PC-3 (cell line): ENCODE measurements at regions not wholly inside any gene's neighbourhood (a gene's known extent, or its start where the extent isn't known, plus 50 kb on each side); places are given as distances from the start of the nearest gene placed in this dataset.

ENCODE experiments used
- ATAC-seq: fragments of 200-7000 bp; cut with Tn5 transposase; 2 replicates; pipeline ENCODE4 v1.9.1; 2020; ENCODE audit warnings: mild to moderate bottlenecking, moderate library complexity
- BruUV-seq: library from RNA; stranded (reverse); fragments of 400-500 nt; replicated peaks from 2 replicates; lab custom pipeline; 2021; lab: Mats Ljungman, UMichigan
- CTCF ChIA-PET: fragments of 300-600 bp; sonication (Branson Sonifier 250); formaldehyde crosslinking; loops from one replicate; lab custom pipeline; 2022; ENCODE audit warnings: antibody characterized with exemption; lab: Charles Lee
- POLR2A ChIA-PET: fragments of 300-600 bp; sonication (Branson Sonifier 250); formaldehyde crosslinking; loops from one replicate; lab custom pipeline; 2022; ENCODE audit warnings: antibody characterized with exemption; ENCODE audit not compliant: unreplicated experiment; lab: Charles Lee
- DNase-seq: peaks from one replicate; pipeline ENCODE4 v3.0.0-alpha.2; 2015
- H2AFZ ChIP-seq: fragments of 300-600 bp; sonication (generic); 2 replicates; pipeline ENCODE4 v1.6.0; 2016; ENCODE audit warnings: antibody characterized with exemption, low read length
- H3F3A ChIP-seq: fragments of 300-600 bp; sonication (generic); one replicate; pipeline ENCODE4 v1.6.0; 2017; ENCODE audit warnings: antibody characterized with exemption, low read length, control low read depth, mild to moderate bottlenecking; ENCODE audit not compliant: unreplicated experiment
- H3K27ac ChIP-seq: fragments of 300-600 bp; sonication (generic); 2 replicates; pipeline ENCODE4 v1.5.1; 2016; ENCODE audit warnings: mild to moderate bottlenecking, low read length
- H3K27me3 ChIP-seq: fragments of 300-600 bp; sonication (generic); 2 replicates; pipeline ENCODE4 v1.6.1; 2016; ENCODE audit warnings: low read length, mixed read lengths
- H3K36me3 ChIP-seq: fragments of 300-600 bp; sonication (generic); 2 replicates; pipeline ENCODE4 v1.6.1; 2016; ENCODE audit warnings: low read depth, mixed run types, low read length, mixed read lengths
- H3K4me1 ChIP-seq: fragments of 300-600 bp; sonication (generic); 2 replicates; pipeline ENCODE4 v1.5.1; 2016; ENCODE audit warnings: low read length; ENCODE audit not compliant: insufficient read depth
- H3K4me2 ChIP-seq: fragments of 300-600 bp; sonication (generic); 2 replicates; pipeline ENCODE4 v1.6.0; 2016; ENCODE audit warnings: low read length
- H3K4me3 ChIP-seq: fragments of 300-600 bp; sonication (generic); 2 replicates; pipeline ENCODE4 v1.5.1; 2016; ENCODE audit warnings: mild to moderate bottlenecking, low read length, mixed read lengths
- H3K79me2 ChIP-seq: fragments of 300-600 bp; sonication (generic); 2 replicates; pipeline ENCODE4 v1.6.1; 2017; ENCODE audit warnings: low read length, mixed read lengths
- H3K9ac ChIP-seq: fragments of 300-600 bp; sonication (generic); 2 replicates; pipeline ENCODE4 v1.6.0; 2016; ENCODE audit warnings: mild to moderate bottlenecking, low read length
- H3K9me2 ChIP-seq: fragments of 300-600 bp; sonication (generic); replicated peaks from 2 replicates; pipeline ENCODE4 v1.6.1; 2016; ENCODE audit warnings: mixed run types, low read length, mixed read lengths
- H3K9me3 ChIP-seq: fragments of 300-600 bp; sonication (generic); 2 replicates; pipeline ENCODE4 v1.6.1; 2016; ENCODE audit warnings: low read length, mixed read lengths
- H4K20me1 ChIP-seq: fragments of 300-600 bp; sonication (generic); 2 replicates; pipeline ENCODE4 v1.6.1; 2016; ENCODE audit warnings: low read length, mixed read lengths
- EZH2 ChIP-seq: fragments of 300-600 bp; sonication (generic); IDR thresholded peaks from one replicate; pipeline ENCODE4 v1.6.1; 2017; ENCODE audit warnings: antibody characterized with exemption, mild to moderate bottlenecking, low read length; ENCODE audit not compliant: unreplicated experiment
- EZH2phosphoT487 ChIP-seq: fragments of 300-600 bp; sonication (generic); IDR thresholded peaks from 2 replicates; pipeline ENCODE4 v1.6.1; 2018; ENCODE audit warnings: mild to moderate bottlenecking, antibody characterized with exemption, low read length, borderline replicate concordance
- intact Hi-C: fragments of 100-400 bp; cut with micrococcal nuclease; formaldehyde crosslinking; loops from 2 replicates; pipeline ENCODE4 v1.9.0; 2023
- TF ChIP-seq, protein P1 (sequence below): fragments of 300-600 bp; sonication (generic); conservative IDR thresholded peaks from 2 replicates; pipeline ENCODE4 v1.5.1; 2017; ENCODE audit warnings: antibody characterized with exemption, low read depth, mild to moderate bottlenecking, low read length

DNA sequence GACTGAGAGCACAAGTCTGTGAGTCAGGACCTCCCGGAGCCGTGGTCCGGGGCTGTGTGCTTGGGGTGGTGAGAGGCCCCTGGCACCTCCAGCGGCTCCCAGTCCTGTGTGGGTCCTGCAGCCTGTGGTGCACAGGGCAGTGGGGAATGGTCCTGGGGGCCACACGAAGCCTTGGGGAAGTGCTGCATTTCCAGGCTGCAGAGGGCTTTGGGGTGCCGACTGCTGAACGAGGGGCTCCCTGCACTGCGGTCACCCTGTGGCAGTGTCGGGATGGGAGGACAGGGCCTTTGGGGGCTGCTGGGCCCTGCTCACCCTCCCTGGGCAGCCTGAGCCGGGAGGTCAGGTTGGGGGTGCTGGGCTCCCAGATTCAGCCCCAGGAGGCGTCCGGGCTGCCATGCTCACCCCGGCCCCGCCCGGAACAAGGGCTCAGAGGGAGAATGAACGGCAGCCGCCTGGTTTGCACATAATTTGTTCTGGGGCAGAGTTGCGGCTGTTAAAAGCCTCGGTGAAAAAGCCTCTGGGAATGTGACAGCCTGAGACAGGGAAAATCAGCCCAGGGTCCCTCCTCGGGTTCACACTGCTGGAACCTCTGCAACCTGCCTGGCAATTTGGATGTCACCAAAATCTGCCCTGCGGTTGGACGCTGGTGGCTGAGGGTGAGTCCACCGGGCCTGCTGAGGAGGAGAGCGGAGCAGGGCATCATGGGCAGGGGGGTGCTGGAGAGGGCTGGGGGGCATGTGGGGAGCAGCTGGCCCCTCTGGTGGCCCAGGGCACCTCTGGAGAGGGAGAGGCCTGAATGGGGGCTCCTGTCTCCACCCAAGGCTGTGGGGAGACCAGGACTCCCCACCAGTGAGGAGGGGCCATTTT is 109.2 kb downstream of the KIF26A start:
- Histone ChIP-seq H3F3A (no peaks in the 10 kb centered on the region), H3K9ac (no peak overlapping the region), H3K9me2 (no peaks in the 10 kb centered on the region), H2AFZ (no peak overlapping the region), H4K20me1 (no peaks in the 10 kb centered on the region), H3K9me3 (no peaks in the 10 kb centered on the region), H3K27ac (no peak overlapping the region), H3K4me1 (no peaks in the 10 kb centered on the region), H3K79me2 (no peaks in the 10 kb centered on the region), H3K4me2 (no peak overlapping the region), H3K27me3 (0 out of 2 replicates have a peak, but pooled peaks cover 4% of the 10 kb centered on the region), H3K4me3 (no peak overlapping the region), H3K36me3 (no peaks in the 10 kb centered on the region)
- intact Hi-C loops, result no loop called here
- no TSS peak for BruUV-seq
- POLR2A ChIA-PET, result no interaction called here
- ATAC-seq, result no peak
- CTCF ChIA-PET, result no interaction called here
- no peak for TF ChIP-seq EZH2
- TF ChIP-seq, protein P1, sequence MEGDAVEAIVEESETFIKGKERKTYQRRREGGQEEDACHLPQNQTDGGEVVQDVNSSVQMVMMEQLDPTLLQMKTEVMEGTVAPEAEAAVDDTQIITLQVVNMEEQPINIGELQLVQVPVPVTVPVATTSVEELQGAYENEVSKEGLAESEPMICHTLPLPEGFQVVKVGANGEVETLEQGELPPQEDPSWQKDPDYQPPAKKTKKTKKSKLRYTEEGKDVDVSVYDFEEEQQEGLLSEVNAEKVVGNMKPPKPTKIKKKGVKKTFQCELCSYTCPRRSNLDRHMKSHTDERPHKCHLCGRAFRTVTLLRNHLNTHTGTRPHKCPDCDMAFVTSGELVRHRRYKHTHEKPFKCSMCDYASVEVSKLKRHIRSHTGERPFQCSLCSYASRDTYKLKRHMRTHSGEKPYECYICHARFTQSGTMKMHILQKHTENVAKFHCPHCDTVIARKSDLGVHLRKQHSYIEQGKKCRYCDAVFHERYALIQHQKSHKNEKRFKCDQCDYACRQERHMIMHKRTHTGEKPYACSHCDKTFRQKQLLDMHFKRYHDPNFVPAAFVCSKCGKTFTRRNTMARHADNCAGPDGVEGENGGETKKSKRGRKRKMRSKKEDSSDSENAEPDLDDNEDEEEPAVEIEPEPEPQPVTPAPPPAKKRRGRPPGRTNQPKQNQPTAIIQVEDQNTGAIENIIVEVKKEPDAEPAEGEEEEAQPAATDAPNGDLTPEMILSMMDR, result no peak
- no peak for TF ChIP-seq EZH2phosphoT487
- DNase-seq, result no peak

DNA sequence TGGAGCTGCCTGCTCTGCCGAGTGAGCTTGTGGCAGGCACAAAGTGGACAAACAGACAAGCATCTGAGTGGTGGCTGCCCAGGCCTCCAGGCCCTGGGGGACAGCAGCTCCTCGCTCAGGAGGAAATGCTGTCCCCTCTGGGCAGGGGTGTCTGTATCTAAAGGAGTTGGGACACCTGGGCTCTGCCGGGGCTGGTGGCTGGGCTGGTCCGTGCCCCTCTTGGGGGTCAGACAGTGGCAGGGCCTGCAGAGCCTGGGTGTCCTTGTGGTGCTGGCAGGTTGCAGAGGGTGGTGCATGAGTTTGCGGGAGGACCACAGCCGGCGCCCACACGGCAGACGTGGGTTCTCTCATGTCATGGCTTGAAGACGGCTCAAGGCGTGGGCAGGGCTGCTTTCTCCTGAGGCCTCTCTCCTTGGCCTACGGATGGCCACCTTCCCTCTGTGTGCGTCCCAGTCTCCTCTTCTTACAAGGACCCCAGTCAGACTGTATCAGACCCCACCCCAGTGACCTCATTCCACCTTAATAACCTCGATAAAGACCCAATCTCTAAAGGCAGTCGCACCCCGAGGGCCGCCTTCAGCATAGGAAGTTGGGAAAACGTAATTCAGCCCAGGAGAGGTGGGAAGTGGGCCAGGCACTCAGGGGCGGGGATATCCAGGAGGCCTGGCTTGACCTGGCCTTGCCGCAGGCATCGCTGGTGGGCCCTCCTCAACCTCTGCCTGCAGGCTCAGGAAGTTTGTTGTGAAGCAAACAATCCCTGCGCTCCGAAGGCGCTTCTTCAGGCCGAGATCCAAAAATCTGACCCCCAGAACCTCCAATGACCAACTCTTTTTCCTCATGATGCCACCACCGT is 110.0 kb downstream of the KIF26A start:
- no peaks in the 10 kb centered on the region for H3F3A ChIP-seq
- no peaks in the 10 kb centered on the region for H3K79me2 ChIP-seq
- no TSS peak for BruUV-seq
- TF ChIP-seq EZH2 (no peak), EZH2phosphoT487 (no peak)
- TF ChIP-seq, protein P1, result no peak
- ChIA-PET POLR2A (no interaction called here), CTCF (no interaction called here)
- no peak overlapping the region for H3K4me3 ChIP-seq
- no peak overlapping the region for H3K9ac ChIP-seq
- no peaks in the 10 kb centered on the region for H3K9me2 ChIP-seq
- no peaks in the 10 kb centered on the region for H4K20me1 ChIP-seq
- DNase-seq (no peak), ATAC-seq (no peak)
- H3K4me1 ChIP-seq, result no peaks in the 10 kb centered on the region
- H3K9me3 ChIP-seq, result no peaks in the 10 kb centered on the region
- H3K27me3 ChIP-seq, result 0 out of 2 replicates have a peak, but pooled peaks cover 4% of the 10 kb centered on the region
- no peak overlapping the region for H3K27ac ChIP-seq
- H3K4me2 ChIP-seq, result no peak overlapping the region
- intact Hi-C loops, result no loop called here
- no peaks in the 10 kb centered on the region for H3K36me3 ChIP-seq
- H2AFZ ChIP-seq, result no peak overlapping the region
